ENCODE measurements at regions not wholly inside any gene's neighbourhood (a gene's known extent, or its start where the extent isn't known, plus 50 kb on each side); places are given as distances from the start of the nearest gene placed in this dataset.

- WGBS, 5 donors = 64 to 80% (median 71%) methylated on average over 2 of the region's 2 CpGs
- no peaks in the 10 kb centered on the region for H3K36me3 ChIP-seq
- no peaks in the 10 kb centered on the region for H3K4me1 ChIP-seq
- peaks cover 0 to 7% (median 2%) of the 10 kb centered on the region in 8 donors for H3K9me3 ChIP-seq
- H3K27me3 ChIP-seq (replicated peaks in 1 of 7) = no peaks in the 10 kb centered on the region
- no peak for TF ChIP-seq POLR2AphosphoS5 (IDR thresholded peaks at IDR 0.05)
- no peak for TF ChIP-seq CTCF (IDR thresholded peaks at IDR 0.05 in 8 of 11, conservative IDR thresholded peaks at IDR 0.05 in 3 of 11)
- no peak for TF ChIP-seq POLR2A (IDR thresholded peaks at IDR 0.05)
- no peak overlapping the region for H3K4me3 ChIP-seq
- intact Hi-C loops (cut with DNase I; ENCODE audit: low total_unique reads) = no loop called here
- no peak for DNase-seq
- no peak overlapping the region for H3K27ac ChIP-seq
Observed at GRCh38 chr5:12071455-12071854, 167.2 kb upstream of the CTNND2 start.

- no peak overlapping the region for H3K4me3 ChIP-seq
- 45 to 51% (median 48%) methylated on average over 5 of the region's 5 CpGs for WGBS, 5 donors
- no peak for DNase-seq
Observed at GRCh38 chr5:12023614-12024241, 119.5 kb upstream of the CTNND2 start.

GRCh38 chr5:12022444-12022843 lies 118.2 kb upstream of the CTNND2 start:
- Histone ChIP-seq H3K27me3 (replicated peaks in 1 of 7) (no peaks in the 10 kb centered on the region), H3K4me3 (no peak overlapping the region), H3K36me3 (no peaks in the 10 kb centered on the region), H3K4me1 (no peaks in the 10 kb centered on the region), H3K27ac (no peak overlapping the region), H3K9me3 (peaks cover 0 to 7% (median 5%) of the 10 kb centered on the region in 8 donors)
- intact Hi-C loops (cut with DNase I; ENCODE audit: low total_unique reads) = no loop called here
- DNase-seq = no peak
- TF ChIP-seq POLR2A (IDR thresholded peaks at IDR 0.05) (no peak), CTCF (IDR thresholded peaks at IDR 0.05 in 8 of 11, conservative IDR thresholded peaks at IDR 0.05 in 3 of 11) (no peak), POLR2AphosphoS5 (IDR thresholded peaks at IDR 0.05) (no peak)
- 89 to 94% (median 90%) methylated on average over 3 of the region's 3 CpGs for WGBS, 5 donors

More at GRCh38 chr5:12023614-12024241, 119.5 kb upstream of the CTNND2 start:
- H3K4me1 ChIP-seq = no peaks in the 10 kb centered on the region
- intact Hi-C loops (cut with DNase I; ENCODE audit: low total_unique reads) = no loop called here
- TF ChIP-seq CTCF (IDR thresholded peaks at IDR 0.05 in 8 of 11, conservative IDR thresholded peaks at IDR 0.05 in 3 of 11) = peak in 7 of 11 experiments; percentile 25 to 52 (median 39)
- TF ChIP-seq POLR2A (IDR thresholded peaks at IDR 0.05) = no peak
- H3K27me3 ChIP-seq (replicated peaks in 1 of 7) = no peaks in the 10 kb centered on the region
- H3K27ac ChIP-seq = no peak overlapping the region
- peaks cover 0 to 19% (median 15%) of the 10 kb centered on the region in 8 donors for H3K9me3 ChIP-seq
- no peaks in the 10 kb centered on the region for H3K36me3 ChIP-seq

- DNase-seq = no peak
- TF ChIP-seq POLR2AphosphoS5 (IDR thresholded peaks at IDR 0.05) (no peak), POLR2A (IDR thresholded peaks at IDR 0.05) (no peak), CTCF (IDR thresholded peaks at IDR 0.05 in 8 of 11, conservative IDR thresholded peaks at IDR 0.05 in 3 of 11) (no peak)
- Histone ChIP-seq H3K36me3 (no peaks in the 10 kb centered on the region), H3K4me1 (no peaks in the 10 kb centered on the region), H3K27ac (no peak overlapping the region), H3K4me3 (no peak overlapping the region), H3K9me3 (peaks cover 0 to 10% (median 6%) of the 10 kb centered on the region in 8 donors), H3K27me3 (replicated peaks in 1 of 7) (no peaks in the 10 kb centered on the region)
- WGBS, 5 donors = 86 to 97% (median 89%) methylated on average over 1 of the region's 1 CpG
- intact Hi-C loops (cut with DNase I; ENCODE audit: low total_unique reads) = no loop called here
Observed at GRCh38 chr5:12019306-12019705, 115.1 kb upstream of the CTNND2 start.
